ENCODE measurements at regions not wholly inside any gene's neighbourhood (a gene's known extent, or its start where the extent isn't known, plus 50 kb on each side); places are given as distances from the start of the nearest gene placed in this dataset.

GRCh38 chr13:27709779-27710178 lies 82.5 kb upstream of the GSX1 start:
- no peak overlapping the region for H3K27ac ChIP-seq (ENCODE audit: insufficient read depth, low read depth, low read length)
- H3K79me2 ChIP-seq (ENCODE audit: control insufficient read depth, insufficient read depth, low read length) = no peaks in the 10 kb centered on the region
- H3K9me1 ChIP-seq (replicated peaks; ENCODE audit: control insufficient read depth, extremely low read depth, insufficient read depth, low read length) = no peaks in the 10 kb centered on the region
- H3K4me2 ChIP-seq (ENCODE audit: insufficient read depth, low read length) = no peak overlapping the region
- no TSS peak for BruUV-seq (replicated peaks)
- H3K4me3 ChIP-seq (replicated peaks in 1 of 3; ENCODE audit: insufficient read depth in 1 of 3, low read depth in 1 of 3, low read length in 3 of 3) = no peak overlapping the region
- no peaks in the 10 kb centered on the region for H4K20me1 ChIP-seq (replicated peaks; ENCODE audit: control insufficient read depth, extremely low read depth, insufficient read depth, low read length)
- H3K9me3 ChIP-seq (replicated peaks; ENCODE audit: control insufficient read depth, insufficient read depth, low read length) = no peaks in the 10 kb centered on the region
- ChIA-PET POLR2A (no interaction called here), CTCF (interaction anchor here (0.8 to 2.5 kb wide), 6 partner anchors 27 to 244 kb away, joined by 3 to 13 read pairs (median 4); no protein-coding TSS in a partner anchor)
- no peak overlapping the region for H2AFZ ChIP-seq (ENCODE audit: low read depth, low read length)
- H3K4me1 ChIP-seq (ENCODE audit: control insufficient read depth, extremely low read depth, insufficient read depth, low read length) = no peaks in the 10 kb centered on the region
- no peaks in the 10 kb centered on the region for H3K36me3 ChIP-seq (ENCODE audit: control insufficient read depth in 2 of 2, extremely low read depth in 1 of 2, insufficient read depth in 2 of 2, low read length in 2 of 2)
- FAIRE-seq = no peak
- no peak overlapping the region for H3K9ac ChIP-seq (replicated peaks; ENCODE audit: extremely low read depth, insufficient read depth, low read length)
- H3K27me3 ChIP-seq (ENCODE audit: control insufficient read depth in 2 of 2, insufficient read depth in 2 of 2, low read length in 2 of 2) = peaks cover 0 to 4% of the 10 kb centered on the region in 2 experiments
- no peak for DNase-seq (ENCODE audit: low read depth, low spot score)
- TF ChIP-seq EZH2 (IDR thresholded peaks at IDR 0.05; ENCODE audit: borderline replicate concordance, low read depth, low read length, severe bottlenecking) = no peak
- no peak for TF ChIP-seq JUN (IDR thresholded peaks at IDR 0.05; ENCODE audit: borderline replicate concordance, insufficient read depth, insufficient read length, low read depth)
- TF ChIP-seq, protein P1, sequence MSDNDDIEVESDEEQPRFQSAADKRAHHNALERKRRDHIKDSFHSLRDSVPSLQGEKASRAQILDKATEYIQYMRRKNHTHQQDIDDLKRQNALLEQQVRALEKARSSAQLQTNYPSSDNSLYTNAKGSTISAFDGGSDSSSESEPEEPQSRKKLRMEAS (IDR thresholded peaks at IDR 0.05; ENCODE audit: insufficient read depth, insufficient read length) = no peak
- TF ChIP-seq, protein P2, sequence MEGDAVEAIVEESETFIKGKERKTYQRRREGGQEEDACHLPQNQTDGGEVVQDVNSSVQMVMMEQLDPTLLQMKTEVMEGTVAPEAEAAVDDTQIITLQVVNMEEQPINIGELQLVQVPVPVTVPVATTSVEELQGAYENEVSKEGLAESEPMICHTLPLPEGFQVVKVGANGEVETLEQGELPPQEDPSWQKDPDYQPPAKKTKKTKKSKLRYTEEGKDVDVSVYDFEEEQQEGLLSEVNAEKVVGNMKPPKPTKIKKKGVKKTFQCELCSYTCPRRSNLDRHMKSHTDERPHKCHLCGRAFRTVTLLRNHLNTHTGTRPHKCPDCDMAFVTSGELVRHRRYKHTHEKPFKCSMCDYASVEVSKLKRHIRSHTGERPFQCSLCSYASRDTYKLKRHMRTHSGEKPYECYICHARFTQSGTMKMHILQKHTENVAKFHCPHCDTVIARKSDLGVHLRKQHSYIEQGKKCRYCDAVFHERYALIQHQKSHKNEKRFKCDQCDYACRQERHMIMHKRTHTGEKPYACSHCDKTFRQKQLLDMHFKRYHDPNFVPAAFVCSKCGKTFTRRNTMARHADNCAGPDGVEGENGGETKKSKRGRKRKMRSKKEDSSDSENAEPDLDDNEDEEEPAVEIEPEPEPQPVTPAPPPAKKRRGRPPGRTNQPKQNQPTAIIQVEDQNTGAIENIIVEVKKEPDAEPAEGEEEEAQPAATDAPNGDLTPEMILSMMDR (IDR thresholded peaks at IDR 0.05; ENCODE audit: extremely low read depth in 1 of 2, insufficient read depth in 1 of 2, low read depth in 1 of 2, low read length in 2 of 2) = no peak
- TF ChIP-seq FOS (IDR thresholded peaks at IDR 0.05; ENCODE audit: borderline replicate concordance, insufficient read depth, low read length) = no peak
- TF ChIP-seq GATA2 (IDR thresholded peaks at IDR 0.05; ENCODE audit: insufficient read depth, insufficient read length, low read depth, low read length) = no peak
- no peak for TF ChIP-seq POLR2A (IDR thresholded peaks at IDR 0.05; ENCODE audit: low read depth, low read length)
- no peak for TF ChIP-seq MYC (IDR thresholded peaks at IDR 0.05; ENCODE audit: low read depth, low read length)
- TF ChIP-seq POLR2AphosphoS5 (IDR thresholded peaks at IDR 0.05; ENCODE audit: insufficient read depth, low read depth, low read length) = no peak
- dilution Hi-C loops (cut with MboI; ENCODE audit: extremely low pct_ligation_motif_present, low sequenced_read_pairs) (no loop called here), intact Hi-C loops (cut with micrococcal nuclease) (loop anchor here (2.0 kb wide), 1 partner anchor 153 kb away; no protein-coding TSS in a partner anchor)

Data from endothelial cell of umbilical vein (primary cell).